IPS-NIHi11 (cell line): ENCODE measurements at regions not wholly inside any gene's neighbourhood (a gene's known extent, or its start where the extent isn't known, plus 50 kb on each side); places are given as distances from the start of the nearest gene placed in this dataset.
A peak's percentile ranks its signal among the peaks of the same experiment; 100 is the strongest.

ENCODE experiments used
- DNase-seq: peaks from one replicate; pipeline ENCODE4 v3.0.0; 2012; ENCODE audit warnings: mixed read lengths, low spot score

GRCh38 chr14:87233806-87234384 lies 759.1 kb downstream of the GALC start:
- DNase-seq, result no peak

- DNase-seq, result no peak
These were observed 759.7 kb downstream of the GALC start for GRCh38 chr14:87233266-87233665.

DNA sequence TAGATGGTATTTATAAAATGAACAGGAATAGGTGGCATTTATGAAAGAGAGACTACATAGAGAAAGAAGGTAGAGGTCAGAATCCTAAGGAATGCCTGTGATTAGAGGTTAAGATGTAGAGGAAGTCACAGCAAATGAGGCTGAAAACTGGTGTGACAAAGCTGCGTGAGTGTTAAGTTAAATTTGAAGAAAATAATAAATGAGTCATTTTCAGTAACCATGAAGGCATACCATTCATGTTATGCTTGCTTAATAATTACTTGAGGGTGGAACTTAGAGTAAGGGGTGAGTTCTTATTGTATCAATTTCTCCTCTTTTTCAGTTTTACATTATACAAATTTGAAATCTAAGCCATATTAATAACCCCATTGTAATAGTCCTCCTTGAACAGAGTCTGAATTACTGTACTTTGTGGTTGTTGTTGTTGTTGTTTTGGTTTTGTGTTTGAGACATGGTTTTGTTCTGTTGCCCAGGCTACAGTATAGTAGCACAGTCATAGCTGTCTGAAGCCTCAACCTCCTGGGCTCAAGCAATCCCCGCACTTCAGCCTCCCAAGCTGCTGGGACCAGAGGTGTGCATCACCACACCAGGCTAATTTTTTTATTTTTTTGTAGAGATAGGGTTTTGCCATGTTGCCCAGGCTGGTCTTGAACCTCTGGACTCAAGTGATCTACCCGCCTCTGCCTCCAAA lies 761.5 kb downstream of the GALC start:
- no peak for DNase-seq

- DNase-seq, result no peak
These were observed 762.3 kb downstream of the GALC start for GRCh38 chr14:87230726-87231125.

- DNase-seq, result no peak
These were observed 763.9 kb downstream of the GALC start for GRCh38 chr14:87229131-87229530.

- no peak for DNase-seq
These were observed 776.0 kb downstream of the GALC start for GRCh38 chr14:87217023-87217422.

DNA sequence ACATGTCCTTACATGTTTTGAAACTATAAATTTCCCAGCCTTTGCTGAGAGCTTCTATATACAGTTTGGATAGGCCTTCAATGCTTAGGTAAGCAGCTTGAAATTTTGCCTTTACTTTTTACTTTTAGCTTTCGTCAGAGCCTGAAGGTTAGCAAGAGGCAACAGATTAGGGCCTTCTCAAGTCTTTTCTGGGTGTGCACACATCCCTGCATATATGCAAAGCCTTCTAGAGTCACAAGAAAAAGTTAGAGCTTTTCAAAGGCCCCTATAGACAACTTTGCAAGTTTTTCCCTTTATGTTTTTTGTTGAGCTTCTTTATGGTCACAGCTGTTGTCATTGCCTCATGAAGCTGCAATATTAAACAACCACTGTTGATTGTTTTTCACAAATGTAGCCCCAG lies 778.4 kb downstream of the GALC start:
- DNase-seq, result no peak

DNA sequence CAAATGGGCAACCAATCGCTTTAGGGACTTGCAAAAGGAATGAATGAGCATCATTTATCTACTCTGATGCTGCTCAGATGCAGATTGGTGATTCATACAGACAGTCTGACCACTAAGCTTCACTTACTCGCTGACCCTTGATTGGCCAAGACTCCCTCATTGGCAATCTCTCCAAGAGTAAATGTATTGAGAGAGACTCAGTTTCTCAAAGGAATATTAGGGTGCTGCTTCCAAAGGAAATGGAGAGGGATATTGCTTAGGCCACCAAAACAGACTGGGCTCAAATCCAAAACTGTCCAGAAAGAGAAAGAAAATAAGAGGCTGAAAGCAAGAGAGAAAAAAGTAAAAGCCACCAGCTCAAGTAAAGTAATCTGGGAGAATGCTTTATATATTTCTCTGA lies 785.2 kb downstream of the GALC start:
- no peak for DNase-seq

GRCh38 chr14:87205811-87206210 lies 787.2 kb downstream of the GALC start:
- DNase-seq, result no peak

DNA sequence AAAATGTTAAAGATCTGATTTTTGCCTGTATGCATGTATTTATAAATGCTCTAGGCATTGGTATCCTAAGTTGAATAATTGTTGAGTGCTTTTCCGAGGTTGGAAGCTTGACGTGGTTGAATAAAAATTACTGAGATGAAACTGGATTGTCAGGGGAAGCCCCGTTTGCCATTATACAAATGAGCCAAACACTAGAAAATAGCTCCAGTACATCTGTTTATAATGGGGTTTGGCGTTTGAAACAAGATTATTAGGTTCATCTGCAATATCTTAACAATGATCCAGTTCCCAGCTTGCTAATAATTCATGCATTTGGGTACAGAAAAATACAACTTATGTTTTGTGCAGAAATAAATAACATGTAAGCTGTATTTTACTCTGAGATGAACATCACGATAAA lies 789.6 kb downstream of the GALC start:
- DNase-seq, result no peak

- no peak for DNase-seq
These were observed 793.6 kb downstream of the GALC start for GRCh38 chr14:87199381-87199780.

DNA sequence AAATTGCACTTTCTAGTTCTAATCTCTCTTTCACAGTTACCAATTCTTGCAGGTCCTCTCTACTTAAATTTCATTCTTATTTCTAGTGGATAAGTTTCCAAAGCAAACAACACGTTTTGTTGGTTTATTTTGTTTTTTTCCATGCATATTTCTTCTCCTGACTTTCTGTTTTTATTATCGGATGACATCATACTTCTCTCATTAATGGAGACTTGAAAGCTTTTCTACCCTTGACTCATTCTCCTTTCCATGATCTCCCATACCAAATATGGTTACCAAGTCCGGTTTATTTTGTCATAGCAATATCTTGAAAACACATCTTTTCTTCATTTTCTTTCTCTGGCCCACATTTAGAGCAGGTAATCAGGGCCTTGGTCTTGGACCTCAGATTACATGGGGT lies 796.5 kb downstream of the GALC start:
- DNase-seq, result no peak

DNA sequence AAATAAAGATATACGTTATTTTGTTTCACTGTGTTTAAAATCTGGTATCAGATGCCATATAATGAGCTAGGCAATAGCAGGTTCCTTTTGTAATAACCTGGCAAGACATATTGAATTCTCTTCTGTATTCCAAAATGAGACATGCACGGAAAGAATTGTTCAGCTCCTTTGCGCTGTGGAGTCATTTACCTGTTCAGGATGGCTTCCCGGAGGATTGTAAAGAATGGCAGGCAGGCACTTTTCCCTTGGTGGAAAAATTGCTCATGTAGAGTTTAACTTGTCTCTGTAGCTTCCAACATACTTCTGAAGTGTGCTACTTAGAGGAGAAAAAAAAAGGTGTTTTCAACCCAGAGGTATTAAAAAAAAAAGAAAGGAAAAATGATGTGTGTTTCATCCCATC lies 805.2 kb downstream of the GALC start:
- DNase-seq, result no peak

- DNase-seq, result peak; percentile 47
These were observed 806.2 kb downstream of the GALC start for GRCh38 chr14:87186737-87187136.

GRCh38 chr14:87185961-87186560 lies 806.9 kb downstream of the GALC start:
- DNase-seq, result no peak

- no peak for DNase-seq
These were observed 808.8 kb downstream of the GALC start for GRCh38 chr14:87184180-87184579.

GRCh38 chr14:87181288-87181687 lies 811.7 kb downstream of the GALC start:
- no peak for DNase-seq

DNA sequence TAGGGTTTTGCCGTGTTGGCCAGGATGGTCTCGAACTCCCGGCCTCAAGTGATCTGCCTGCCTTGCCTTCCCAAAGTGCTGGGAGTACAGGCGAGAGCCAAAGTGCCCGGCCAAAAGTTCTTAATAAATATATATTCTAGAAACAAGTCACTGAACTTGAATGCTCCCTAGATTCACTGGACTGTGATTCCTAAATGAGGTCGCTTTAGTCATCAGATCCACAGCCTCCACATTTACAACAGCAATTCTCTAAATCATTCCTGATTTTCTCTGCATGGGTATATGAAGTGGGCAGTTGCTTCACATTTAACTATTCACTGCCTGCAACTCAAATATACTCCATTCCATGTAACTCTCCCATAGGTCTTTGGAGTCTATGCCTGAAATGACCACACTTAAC lies 813.0 kb downstream of the GALC start:
- no peak for DNase-seq

GRCh38 chr14:87178277-87178676 lies 814.7 kb downstream of the GALC start:
- DNase-seq, result no peak

DNA sequence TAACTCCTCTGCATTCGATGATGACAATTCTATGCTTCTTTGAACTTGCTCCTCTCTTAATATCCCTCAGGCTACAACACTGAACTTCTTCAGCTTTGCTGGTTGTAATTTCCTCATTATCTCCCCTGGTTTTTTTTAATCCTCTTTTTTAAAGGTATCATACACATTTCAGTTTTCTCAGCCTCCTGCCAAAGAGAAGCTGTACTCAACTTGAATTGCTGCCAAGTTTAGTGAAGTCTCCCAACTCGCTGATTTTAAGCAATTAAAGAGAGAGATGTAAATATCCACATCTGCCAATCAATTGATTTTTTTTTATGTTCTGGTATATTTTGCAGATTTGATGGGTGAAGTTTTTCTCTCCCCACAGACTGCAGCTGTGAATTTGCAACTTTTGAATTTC lies 817.8 kb downstream of the GALC start:
- no peak for DNase-seq

GRCh38 chr14:87171141-87171540 lies 821.8 kb downstream of the GALC start:
- no peak for DNase-seq

- no peak for DNase-seq
These were observed 822.8 kb downstream of the GALC start for GRCh38 chr14:87170179-87170578.

- no peak for DNase-seq
These were observed 823.6 kb downstream of the GALC start for GRCh38 chr14:87169362-87169761.

DNA sequence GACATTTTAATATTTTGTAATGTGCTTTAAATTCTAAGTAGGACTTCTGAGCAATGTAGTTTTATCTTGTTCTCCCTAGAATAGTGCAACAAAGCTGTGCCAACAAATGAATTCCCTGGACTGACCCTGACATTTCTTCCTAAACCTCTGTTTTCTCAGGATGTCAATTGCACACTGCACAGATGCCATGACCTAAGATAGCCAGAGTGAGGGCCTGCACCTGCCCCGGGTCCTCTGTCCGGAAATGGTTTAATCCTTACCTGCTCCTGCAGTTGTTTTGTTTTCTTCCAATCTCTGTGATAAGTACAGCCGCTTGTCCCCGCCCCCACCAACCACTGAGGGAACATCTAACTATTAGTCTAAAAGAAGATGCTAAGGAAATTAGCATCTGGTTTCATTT lies 831.5 kb downstream of the GALC start:
- DNase-seq, result no peak
